AG10803 (cell line): ENCODE measurements at regions not wholly inside any gene's neighbourhood (a gene's known extent, or its start where the extent isn't known, plus 50 kb on each side); places are given as distances from the start of the nearest gene placed in this dataset.
"Not testable (repeated sequence)": the region's sequence is repeated elsewhere in the genome, so short reads cannot be mapped to it uniquely, and the experiment has no call there.

ENCODE experiments used
- DNase-seq: peaks from one replicate; pipeline ENCODE4 v3.0.0; 2010; ENCODE audit warnings: low read depth
- H3K4me3 ChIP-seq: 2 replicates; pipeline ENCODE4 v1.5.1; 2011; ENCODE audit warnings: mild to moderate bottlenecking, low read length, control low read depth
- CTCF ChIP-seq: conservative IDR thresholded peaks from 2 replicates; pipeline ENCODE4 v1.5.1; 2011; ENCODE audit warnings: mild to moderate bottlenecking, low read length, control low read depth, inconsistent platforms

- no peak for TF ChIP-seq CTCF
- DNase-seq, result no peak
- H3K4me3 ChIP-seq, result no peak overlapping the region
These were observed 112.2 kb upstream of the SYNCRIP start for GRCh38 chr6:85754894-85755293.

DNA sequence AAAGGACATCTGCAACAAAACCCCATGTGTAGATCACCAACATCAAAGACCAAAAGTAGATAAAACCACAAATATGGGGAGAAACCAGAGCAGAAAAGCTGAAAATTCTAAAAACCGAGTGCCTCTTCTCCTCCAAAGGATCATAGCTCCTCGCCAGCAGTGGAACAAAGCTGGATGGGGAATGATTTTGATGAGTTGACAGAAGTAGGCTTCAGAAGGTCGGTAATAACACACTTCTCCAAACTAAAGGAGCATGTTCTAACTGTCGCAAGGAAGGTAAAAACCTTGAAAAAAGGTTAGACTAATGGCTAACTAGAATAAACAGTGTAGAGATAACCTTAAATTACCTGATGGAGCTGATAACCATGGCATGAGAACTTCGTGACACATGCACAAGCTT, 109.9 kb upstream of the SYNCRIP start:
- no peak for TF ChIP-seq CTCF
- DNase-seq, result no peak
- H3K4me3 ChIP-seq, result no peak overlapping the region

- no peak for DNase-seq
- no peak overlapping the region for H3K4me3 ChIP-seq
- no peak for TF ChIP-seq CTCF
These were observed 108.8 kb upstream of the SYNCRIP start for GRCh38 chr6:85751374-85752055.

DNA sequence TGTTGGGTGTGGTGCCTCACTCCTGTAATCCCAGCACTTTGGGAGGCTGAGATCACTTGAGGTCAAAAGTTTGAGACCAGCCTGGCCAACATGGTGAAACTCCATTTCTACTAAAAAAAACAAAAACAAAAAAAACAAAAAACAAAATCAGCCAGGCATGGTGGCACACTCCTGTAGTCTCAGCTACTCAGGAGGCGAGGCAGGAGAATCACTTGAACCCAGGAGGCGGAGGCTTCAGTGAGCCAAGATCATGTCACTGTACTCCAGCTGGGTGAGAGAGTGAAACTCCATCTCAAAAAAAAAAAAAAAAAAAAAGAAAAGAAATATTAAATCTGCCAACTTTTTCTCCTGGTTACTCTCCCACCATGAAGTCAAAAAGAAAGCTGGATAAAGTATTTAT, 107.5 kb upstream of the SYNCRIP start:
- DNase-seq, H3K4me3 ChIP-seq: not testable (repeated sequence)

- TF ChIP-seq CTCF, result no peak
- DNase-seq, result no peak
- no peak overlapping the region for H3K4me3 ChIP-seq
These were observed 106.5 kb upstream of the SYNCRIP start for GRCh38 chr6:85749236-85749635.

DNA sequence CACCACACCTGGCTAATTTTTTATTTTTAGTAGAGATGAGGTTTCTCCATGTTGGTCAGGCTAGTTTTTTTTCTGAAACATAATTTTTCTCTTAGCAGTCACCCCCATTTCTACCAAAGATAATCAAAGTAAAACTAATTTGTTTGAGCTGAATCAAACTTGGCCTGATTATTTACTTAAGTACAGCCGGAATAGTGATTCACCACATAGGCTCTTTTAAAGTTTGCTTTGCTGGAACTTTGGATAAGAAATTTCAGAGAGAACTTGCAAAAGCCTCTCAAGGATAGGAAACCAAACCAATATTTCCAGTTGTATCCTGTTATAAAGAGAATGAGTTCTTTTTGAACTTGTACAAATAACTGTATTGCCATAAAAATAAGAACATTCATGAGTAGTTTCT, 105.0 kb upstream of the SYNCRIP start:
- peak; percentile 25 for DNase-seq

DNA sequence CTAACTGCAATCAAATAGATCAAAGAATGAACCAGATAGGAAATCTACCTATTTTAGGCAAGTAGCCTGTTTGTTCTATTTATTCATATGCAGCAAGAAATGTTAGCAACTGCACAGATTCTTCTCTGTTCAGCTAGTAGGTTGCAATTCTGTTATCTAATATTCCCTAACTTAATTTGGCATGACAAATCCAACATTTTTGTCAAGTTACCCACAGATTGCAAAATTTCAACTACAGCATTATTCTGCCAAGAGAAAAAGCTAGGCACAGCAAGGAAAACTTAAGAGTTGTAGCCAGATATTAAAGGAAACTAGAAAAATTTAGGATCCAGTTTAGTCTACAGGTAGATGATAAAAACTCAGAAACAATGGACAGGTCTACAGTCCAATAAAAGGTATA, 104.4 kb upstream of the SYNCRIP start:
- TF ChIP-seq CTCF, result no peak
- no peak overlapping the region for H3K4me3 ChIP-seq
- peak; percentile 21 for DNase-seq

More for the DNA sequence above, 105.0 kb upstream of the SYNCRIP start:
- no peak for TF ChIP-seq CTCF
- no peak overlapping the region for H3K4me3 ChIP-seq
